K562 (cell line): ENCODE measurements at regions not wholly inside any gene's neighbourhood (a gene's known extent, or its start where the extent isn't known, plus 50 kb on each side); places are given as distances from the start of the nearest gene placed in this dataset.
A peak's percentile ranks its signal among the peaks of the same experiment; 100 is the strongest.

Experiments used
- ATAC-seq: fragments of 200-7000 bp; cut with Tn5 transposase; 3 replicates; pipeline ENCODE4 v1.9.1; 2020; ENCODE audit warnings: moderate library complexity
- BruUV-seq: library from RNA; stranded (reverse); fragments of 400-500 nt; replicated peaks from 2 replicates; lab custom pipeline; 2021; lab: Mats Ljungman, UMichigan
- CTCF ChIA-PET: fragments of 300-600 bp; formaldehyde crosslinking; extraction: SDS; loops from one replicate; lab custom pipeline; 2021; ENCODE audit warnings: low intra/inter-chr PET ratio; lab: Yijun Ruan, JAX
- POLR2A ChIA-PET: fragments of 300-600, 350-650 bp; sonication (Branson Sonifier 250); formaldehyde crosslinking; extraction: SDS; loops from one replicate; lab custom pipeline; 2021; ENCODE audit warnings: antibody characterized with exemption, inconsistent platforms; lab: Yijun Ruan, JAX
- DNase-seq, 4 experiments: peaks; one replicate each; pipeline versions ENCODE4 v3.0.0 to v3.0.0-alpha.2; 2011 to 2018; ENCODE audit warnings: low spot score in 3 of 4, mixed read lengths in 3 of 4; ENCODE audit errors: extremely low read depth in 1 of 4
- FAIRE-seq: peaks from 2 replicates; lab custom pipeline; 2011; peaks lifted over from hg19 to GRCh38; lab: Jason Lieb, UNC
- H2AFZ ChIP-seq: 2 replicates; pipeline ENCODE4 v1.6.0; 2011; ENCODE audit warnings: low read depth, low read length, control low read depth, inconsistent platforms
- H3K27ac ChIP-seq: fragments of 200-600 bp; 3 replicates; pipeline ENCODE4 v1.8.0; 2011; ENCODE audit warnings: low read depth, mild to moderate bottlenecking, control low read depth, inconsistent platforms, low read length, moderate library complexity, mixed read lengths; ENCODE audit errors: extremely low read depth
- H3K27me3 ChIP-seq, 2 experiments: fragments of 300-600 bp in 1 of 2; 2 replicates in 1 of 2; 3 replicates in 1 of 2; pipeline versions ENCODE4 v1.6.0 to v1.8.0; 2011; ENCODE audit warnings: inconsistent platforms in 2 of 2, low read length in 2 of 2, mild to moderate bottlenecking in 1 of 2, mixed read lengths in 1 of 2, moderate library complexity in 1 of 2; ENCODE audit not compliant: control insufficient read depth in 2 of 2, insufficient read depth in 2 of 2
- H3K36me3 ChIP-seq: fragments of 300-600 bp; 3 replicates; pipeline ENCODE4 v1.8.0; 2011; ENCODE audit warnings: mild to moderate bottlenecking, low read length, inconsistent platforms; ENCODE audit not compliant: control insufficient read depth, insufficient read depth
- H3K4me1 ChIP-seq, 2 experiments: fragments of 200-600 bp in 1 of 2; replicated peaks in 1 of 2; 2 replicates in 1 of 2; 3 replicates in 1 of 2; pipeline versions ENCODE4 v1.5.1 to v1.8.0; 2011; ENCODE audit warnings: inconsistent platforms in 2 of 2, low read length in 2 of 2, mild to moderate bottlenecking in 1 of 2, mixed read lengths in 1 of 2, moderate library complexity in 1 of 2; ENCODE audit not compliant: control insufficient read depth in 2 of 2, insufficient read depth in 2 of 2
- H3K4me2 ChIP-seq: 2 replicates; pipeline ENCODE4 v1.6.1; 2011; ENCODE audit warnings: low read length, control low read depth, inconsistent platforms, mixed read lengths; ENCODE audit not compliant: insufficient read depth
- H3K4me3 ChIP-seq: fragments of 200-600 bp; sonication (generic), shearing (Covaris generic); 2 replicates; pipeline ENCODE4 v1.5.1; 2016; ENCODE audit warnings: control low read depth, inconsistent platforms
- H3K79me2 ChIP-seq: fragments of 200-600 bp; 3 replicates; pipeline ENCODE4 v1.8.0; 2011; ENCODE audit warnings: low read length, inconsistent platforms; ENCODE audit not compliant: control insufficient read depth, insufficient read depth
- H3K9ac ChIP-seq, 2 experiments: 2 replicates each; pipeline versions ENCODE4 v1.6.0 to v1.6.1; 2011; ENCODE audit warnings: low read depth in 2 of 2, low read length in 2 of 2, control low read depth in 1 of 2, inconsistent platforms in 1 of 2, mild to moderate bottlenecking in 1 of 2, mixed read lengths in 1 of 2; ENCODE audit not compliant: insufficient read depth in 1 of 2
- H3K9me1 ChIP-seq: one replicate; pipeline ENCODE4 v1.6.0; 2011; ENCODE audit warnings: inconsistent platforms, mild to moderate bottlenecking, low read length, moderate library complexity; ENCODE audit not compliant: control insufficient read depth, insufficient read depth
- H3K9me3 ChIP-seq: replicated peaks from 2 replicates; pipeline ENCODE4 v1.5.1; 2011; ENCODE audit warnings: low read depth, low read length, inconsistent platforms; ENCODE audit not compliant: control insufficient read depth, insufficient read depth
- H4K20me1 ChIP-seq: replicated peaks from 2 replicates; pipeline ENCODE4 v1.6.1; 2011; ENCODE audit warnings: low read length, inconsistent platforms, mixed read lengths; ENCODE audit not compliant: control insufficient read depth, insufficient read depth
- ATF7 ChIP-seq: fragments of 450-650 bp; IDR thresholded peaks from 2 replicates; pipeline ENCODE4 v1.7.1; 2014; ENCODE audit warnings: mild to moderate bottlenecking, moderate library complexity
- FOS ChIP-seq: IDR thresholded peaks from 3 replicates; pipeline ENCODE4 v1.6.1; 2011; ENCODE audit not compliant: insufficient read length; ENCODE audit errors: extremely low read depth
- KAT2B ChIP-seq: IDR thresholded peaks from one replicate; pipeline ENCODE4 v1.6.1; 2012; ENCODE audit warnings: low read depth, mild to moderate bottlenecking, control low read depth, inconsistent platforms, low read length, moderate library complexity
- PKNOX1 ChIP-seq: fragments of 450-650 bp; IDR thresholded peaks from 2 replicates; pipeline ENCODE4 v1.6.1; 2016
- RBM14 ChIP-seq: fragments of 200-400 bp; formaldehyde crosslinking; IDR thresholded peaks from 2 replicates; pipeline ENCODE4 v1.6.1; 2018; ENCODE audit warnings: low read depth, mild to moderate bottlenecking, low read length, moderate library complexity, borderline replicate concordance; ENCODE audit not compliant: insufficient read depth
- RFX1 ChIP-seq: fragments of 450-650 bp; IDR thresholded peaks from 2 replicates; pipeline ENCODE4 v1.6.1; 2016; ENCODE audit warnings: mild to moderate bottlenecking, moderate library complexity
- TEAD4 ChIP-seq, 2 experiments: sonication (generic) in 1 of 2; formaldehyde crosslinking in 1 of 2; IDR thresholded peaks; 2 replicates each; pipeline versions ENCODE4 v1.6.1 to v1.8.0; 2012 to 2022; ENCODE audit warnings: borderline replicate concordance in 1 of 2, inconsistent platforms in 1 of 2, low read length in 1 of 2, mild to moderate bottlenecking in 1 of 2, missing genetic modification reagents in 1 of 2
- TRIM28 ChIP-seq: fragments of 450-650 bp; IDR thresholded peaks from 2 replicates; pipeline ENCODE4 v1.6.1; 2017
- ZNF253 ChIP-seq: fragments of 250-450 bp; sonication (Bioruptor Pico); conservative IDR thresholded peaks from 2 replicates; pipeline ENCODE4 v1.6.1; 2021; ENCODE audit warnings: mild to moderate bottlenecking
- ZNF511 ChIP-seq: sonication (generic); formaldehyde crosslinking; IDR thresholded peaks from 2 replicates; pipeline ENCODE4 v1.8.0; 2022; ENCODE audit warnings: mild to moderate bottlenecking, missing genetic modification reagents
- WGBS: fragments of 100-300 bp; shearing (Covaris generic); methylation state at CpG from one replicate; pipeline ENCODE4 v1.1.6; 2016; ENCODE audit warnings: low coverage, mixed read lengths; ENCODE audit not compliant: insufficient coverage; ENCODE audit errors: missing lambda C conversion rate; 5-methylcytosine and 5-hydroxymethylcytosine counted together
- in situ Hi-C: fragments of 300-500 bp; cut with MboI; formaldehyde crosslinking; loops from 4 replicates; pipeline ENCODE4 v1.15.0; 2018; ENCODE audit warnings: inconsistent platforms, mixed read lengths
- intact Hi-C: fragments of 100-400 bp; cut with micrococcal nuclease; formaldehyde crosslinking; loops from 2 replicates; pipeline ENCODE4 v1.14.2; 2022

DNA sequence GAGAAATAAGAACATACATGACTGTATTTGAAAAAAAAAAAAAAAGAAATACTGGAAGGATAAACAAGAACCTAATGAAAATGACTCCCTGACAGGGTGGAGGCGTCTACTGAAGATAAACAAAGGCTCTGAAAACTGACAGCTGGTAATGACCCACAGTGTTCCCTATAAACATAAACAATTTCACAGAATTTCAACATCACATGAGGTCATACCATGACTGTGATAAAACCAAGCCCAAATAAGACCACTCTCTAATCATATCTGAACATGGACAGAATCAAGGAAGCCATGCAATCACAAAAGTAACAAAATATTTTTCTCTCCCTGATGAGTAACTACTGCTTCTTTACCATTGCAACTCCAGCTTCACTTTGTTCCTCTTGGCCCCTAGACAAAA is 159.3 kb downstream of the FAM124B start (continued):
- peak; percentile 58 for TF ChIP-seq PKNOX1
- no peak for TF ChIP-seq TEAD4 (IDR thresholded peaks at IDR 0.05; ENCODE audit: low read length)
- TF ChIP-seq TEAD4 (CRISPR knock-in tag; IDR thresholded peaks at IDR 0.05; ENCODE audit: borderline replicate concordance) = no peak
- peak; percentile 65 for TF ChIP-seq ATF7
- TF ChIP-seq RBM14 = no peak
- no peak for TF ChIP-seq ZNF511 (CRISPR knock-in tag)

- Histone ChIP-seq H4K20me1 (no peaks in the 10 kb centered on the region), H3K27me3 (no peaks in the 10 kb centered on the region), H3K9me1 (no peaks in the 10 kb centered on the region), H3K79me2 (no peaks in the 10 kb centered on the region)
- POLR2A ChIA-PET = interaction anchor here (0.6 kb wide), 1 partner anchor 144 kb away, joined by 3 read pairs; no protein-coding TSS in a partner anchor
- no peak for DNase-seq
- intact Hi-C loops = no loop called here
- TF ChIP-seq PKNOX1 (peak; percentile 67), KAT2B (no peak), ZNF253 (CRISPR knock-in tag) (no peak), FOS (no peak), TRIM28 (no peak), RFX1 (peak; percentile 75)
- TF ChIP-seq, all 486 proteins: peak for 2
- ATAC-seq (no peak), FAIRE-seq (no peak)
- 0% methylated on average over 3 of the region's 3 CpGs for WGBS
- Histone ChIP-seq H3K9ac (no peak overlapping the region), H3K36me3 (no peaks in the 10 kb centered on the region), H3K4me3 (no peak overlapping the region), H3K27ac (no peak overlapping the region), H3K9me3 (no peaks in the 10 kb centered on the region), H3K4me1 (no peaks in the 10 kb centered on the region), H2AFZ (no peak overlapping the region), H3K4me2 (no peak overlapping the region)
- in situ Hi-C loops = no loop called here
- no TSS peak for BruUV-seq
- CTCF ChIA-PET = no interaction called here
Measured at GRCh38 chr2:224241812-224242211, 160.1 kb downstream of the FAM124B start.
